Mesendoderm (in vitro differentiated cells): ENCODE measurements at regions not wholly inside any gene's neighbourhood (a gene's known extent, or its start where the extent isn't known, plus 50 kb on each side); places are given as distances from the start of the nearest gene placed in this dataset.
"Not testable (repeated sequence)": the region's sequence is repeated elsewhere in the genome, so short reads cannot be mapped to it uniquely, and the experiment has no call there.

Experiments used
- DNase-seq: peaks from one replicate; pipeline ENCODE4 v3.0.0; 2013
- H2AK5ac ChIP-seq: 2 replicates; pipeline ENCODE4 v1.6.1; 2013; ENCODE audit warnings: low read length, inconsistent platforms
- H2BK120ac ChIP-seq: 2 replicates; pipeline ENCODE4 v1.6.1; 2013; ENCODE audit warnings: low read depth, mild to moderate bottlenecking, low read length, moderate library complexity, mixed read lengths
- H2BK15ac ChIP-seq: replicated peaks from 2 replicates; pipeline ENCODE4 v1.6.1; 2013; ENCODE audit warnings: low read depth, mild to moderate bottlenecking, moderate library complexity
- H2BK5ac ChIP-seq: 2 replicates; pipeline ENCODE4 v1.6.1; 2013; ENCODE audit warnings: low read length, inconsistent platforms
- H3K18ac ChIP-seq: 2 replicates; pipeline ENCODE4 v1.6.1; 2013; ENCODE audit warnings: mild to moderate bottlenecking, low read length, mixed read lengths
- H3K23ac ChIP-seq: one replicate; pipeline ENCODE4 v1.6.1; 2013; ENCODE audit warnings: low read length
- H3K27ac ChIP-seq: 2 replicates; pipeline ENCODE4 v1.5.1; 2013; ENCODE audit warnings: low read depth, mild to moderate bottlenecking, inconsistent platforms, low read length, moderate library complexity
- H3K27me3 ChIP-seq: 2 replicates; pipeline ENCODE4 v1.6.1; 2013; ENCODE audit warnings: low read length, control low read depth, mild to moderate bottlenecking, inconsistent platforms; ENCODE audit not compliant: insufficient read depth, poor library complexity
- H3K36me3 ChIP-seq: 2 replicates; pipeline ENCODE4 v1.6.1; 2013; ENCODE audit warnings: low read length, inconsistent platforms; ENCODE audit not compliant: control insufficient read depth, insufficient read depth
- H3K4ac ChIP-seq: one replicate; pipeline ENCODE4 v1.6.1; 2013; ENCODE audit warnings: low read depth, mild to moderate bottlenecking, low read length, moderate library complexity
- H3K4me1 ChIP-seq: 2 replicates; pipeline ENCODE4 v1.6.1; 2013; ENCODE audit warnings: low read depth, low read length, inconsistent platforms; ENCODE audit not compliant: control insufficient read depth
- H3K4me2 ChIP-seq: 2 replicates; pipeline ENCODE4 v1.6.1; 2013; ENCODE audit warnings: low read length
- H3K4me3 ChIP-seq: 2 replicates; pipeline ENCODE4 v1.5.1; 2013; ENCODE audit warnings: mild to moderate bottlenecking, low read length
- H3K56ac ChIP-seq: one replicate; pipeline ENCODE4 v1.6.1; 2013; ENCODE audit warnings: low read length
- H3K79me1 ChIP-seq: 2 replicates; pipeline ENCODE4 v1.6.1; 2013; ENCODE audit warnings: low read length, inconsistent platforms
- H3K79me2 ChIP-seq: 2 replicates; pipeline ENCODE4 v1.6.1; 2013; ENCODE audit warnings: mild to moderate bottlenecking, low read length; ENCODE audit not compliant: control insufficient read depth, insufficient read depth
- H3K9ac ChIP-seq: 2 replicates; pipeline ENCODE4 v1.6.1; 2013; ENCODE audit warnings: low read length, inconsistent platforms
- H4K5ac ChIP-seq: one replicate; pipeline ENCODE4 v1.6.1; 2013; ENCODE audit warnings: low read length
- H4K8ac ChIP-seq: one replicate; pipeline ENCODE4 v1.6.1; 2013; ENCODE audit warnings: low read depth, mild to moderate bottlenecking, control low read depth, low read length, moderate library complexity
- WGBS: extraction: QIAGEN DNeasy Blood & Tissue Kit; methylation state at CpG from one replicate; pipeline ENCODE4 v1.1.7; 2013; ENCODE audit warnings: low lambda C conversion rate, missing lambda C conversion rate; ENCODE audit not compliant: insufficient coverage; ENCODE audit errors: extremely low coverage; 5-methylcytosine and 5-hydroxymethylcytosine counted together

- H3K18ac ChIP-seq, H2AK5ac ChIP-seq, H4K5ac ChIP-seq, H3K27me3 ChIP-seq, H3K36me3 ChIP-seq, H3K9ac ChIP-seq, H3K79me2 ChIP-seq, DNase-seq, H3K23ac ChIP-seq, H2BK5ac ChIP-seq, H3K4me3 ChIP-seq, H3K27ac ChIP-seq, H4K8ac ChIP-seq, H3K4me1 ChIP-seq, H2BK15ac ChIP-seq, H3K56ac ChIP-seq, H3K79me1 ChIP-seq, H3K4ac ChIP-seq, H3K4me2 ChIP-seq, H2BK120ac ChIP-seq: not testable (repeated sequence)
- WGBS: no CpG with 5 or more reads among the region's 15 CpGs
These were observed 3947.8 kb upstream of the TPTE start for GRCh38 chr21:6573576-6573975.

- H3K27me3 ChIP-seq, H3K9ac ChIP-seq, H3K27ac ChIP-seq, H3K36me3 ChIP-seq, H3K56ac ChIP-seq, H2BK5ac ChIP-seq, H3K4ac ChIP-seq, H2AK5ac ChIP-seq, H4K8ac ChIP-seq, DNase-seq, H3K4me3 ChIP-seq, H3K4me1 ChIP-seq, H2BK15ac ChIP-seq, H3K4me2 ChIP-seq, H3K23ac ChIP-seq, H3K18ac ChIP-seq, H3K79me1 ChIP-seq, H3K79me2 ChIP-seq, H4K5ac ChIP-seq, H2BK120ac ChIP-seq: not testable (repeated sequence)
- WGBS: no CpG with 5 or more reads among the region's 7 CpGs
These were observed 3941.6 kb upstream of the TPTE start for GRCh38 chr21:6579801-6580200.
